NB4 (cell line): ENCODE measurements at regions not wholly inside any gene's neighbourhood (a gene's known extent, or its start where the extent isn't known, plus 50 kb on each side); places are given as distances from the start of the nearest gene placed in this dataset.

Source experiments
- CTCF ChIP-seq: IDR thresholded peaks from one replicate; pipeline ENCODE4 v1.5.1; 2012; ENCODE audit warnings: low read depth, low read length
- MAX ChIP-seq: IDR thresholded peaks from 2 replicates; pipeline ENCODE4 v1.6.1; 2011; ENCODE audit warnings: low read depth, low read length
- MYC ChIP-seq: IDR thresholded peaks from 2 replicates; pipeline ENCODE4 v1.6.1; 2011; ENCODE audit warnings: low read depth, low read length
- POLR2A ChIP-seq: IDR thresholded peaks from 2 replicates; pipeline ENCODE4 v1.6.1; 2011; ENCODE audit warnings: mild to moderate bottlenecking; ENCODE audit not compliant: insufficient read length; ENCODE audit errors: extremely low read depth

GRCh38 chr1:199218533-199218932, 579.7 kb downstream of the PTPRC start:
- no peak for TF ChIP-seq CTCF
- TF ChIP-seq MAX, result no peak
- TF ChIP-seq MYC, result no peak
- TF ChIP-seq POLR2A, result no peak
